HG03460 (cell line): ENCODE measurements at regions not wholly inside any gene's neighbourhood (a gene's known extent, or its start where the extent isn't known, plus 50 kb on each side); places are given as distances from the start of the nearest gene placed in this dataset.

Experiments used
- ATAC-seq: cut with Tn5 transposase; IDR thresholded peaks from one replicate; pipeline ENCODE4 v1.9.1; 2021; ENCODE audit not compliant: unreplicated experiment

DNA sequence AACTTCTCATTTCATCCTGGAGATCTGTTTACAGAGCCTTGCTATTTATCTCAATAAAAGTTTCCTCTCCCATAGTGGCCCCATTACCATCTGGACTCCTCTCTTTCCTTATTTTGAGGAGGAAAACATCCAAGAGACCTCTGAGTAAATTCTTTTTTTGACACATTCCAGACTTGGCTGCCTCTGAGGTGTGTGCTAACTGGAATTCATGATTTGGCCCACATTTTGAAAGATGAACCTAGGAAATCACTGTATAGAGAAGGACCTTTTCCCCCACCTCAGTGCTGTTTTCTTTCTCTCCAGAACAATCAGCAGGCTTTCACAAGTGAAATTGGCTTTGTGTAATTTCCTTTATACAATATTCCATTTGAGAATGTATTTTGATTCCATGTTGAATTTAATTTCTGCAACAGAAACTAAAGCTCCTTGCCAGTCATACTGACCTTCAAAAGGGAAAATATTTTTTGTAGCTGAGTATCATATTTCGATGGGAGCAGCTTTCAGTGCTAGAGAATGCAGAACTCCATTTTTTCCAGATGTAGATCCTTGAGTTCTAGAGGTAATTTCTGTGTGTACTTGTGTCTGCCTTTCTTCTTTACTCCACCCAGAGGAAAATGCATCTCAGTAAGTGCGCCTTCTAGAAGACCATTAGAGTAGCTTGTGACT lies 244.9 kb upstream of the RGS6 start:
- no peak for ATAC-seq

DNA sequence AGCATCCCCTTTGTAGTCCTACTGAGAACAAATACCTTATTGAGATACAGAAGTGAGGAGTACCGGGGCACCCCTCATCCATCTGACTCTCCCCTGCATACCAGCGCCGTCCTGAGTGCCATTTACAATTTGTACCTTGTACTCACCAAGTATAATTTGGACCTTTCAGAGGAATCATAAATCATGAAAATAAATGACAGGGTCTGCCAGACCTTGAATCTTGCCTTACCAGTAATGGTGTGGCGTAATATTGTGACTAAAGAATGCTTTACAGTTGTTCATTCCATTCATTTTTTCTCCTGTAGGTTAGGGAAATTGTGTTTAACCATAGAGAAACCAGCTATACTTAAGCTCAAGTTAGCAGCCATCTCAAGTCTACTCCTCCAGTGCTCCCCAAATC lies 243.7 kb upstream of the RGS6 start:
- ATAC-seq, result no peak

DNA sequence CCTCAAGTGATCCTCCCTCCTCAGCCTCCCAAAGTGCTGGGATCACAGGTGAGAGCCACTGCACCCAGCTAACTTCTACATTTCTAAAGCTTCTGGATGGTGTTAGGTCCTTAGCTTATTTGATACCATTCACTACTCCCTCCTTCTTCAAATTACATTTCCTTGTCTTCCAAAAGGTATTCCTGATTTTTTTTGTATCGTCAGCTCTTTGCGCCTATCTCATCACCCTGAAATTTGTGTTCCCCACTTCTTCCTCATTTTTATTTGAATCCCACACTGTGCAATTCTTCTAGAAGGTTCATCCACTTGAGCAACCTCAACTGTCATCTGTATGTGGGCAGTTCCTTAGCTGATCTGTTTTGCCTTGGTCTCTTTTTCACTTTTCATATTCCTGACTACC lies 241.8 kb upstream of the RGS6 start:
- no peak for ATAC-seq

DNA sequence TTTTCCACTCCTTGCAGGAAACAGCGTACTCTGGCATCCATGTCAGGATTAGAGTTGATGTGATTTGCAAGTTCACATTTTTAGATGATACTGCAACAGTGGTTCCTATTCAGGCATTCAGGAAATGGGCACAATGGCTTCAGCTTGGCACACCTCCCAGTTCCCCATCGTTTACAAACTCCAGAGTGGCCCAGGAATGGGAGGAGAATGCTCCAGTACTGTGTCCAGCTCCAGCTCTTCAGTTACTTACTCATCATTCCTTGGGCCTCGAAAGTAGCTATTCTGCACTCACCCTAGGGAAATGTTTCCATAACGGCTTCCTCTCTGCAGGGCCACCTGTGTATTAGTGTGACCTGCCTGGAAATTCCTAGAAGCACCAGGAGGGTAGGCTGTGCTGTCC lies 239.7 kb upstream of the RGS6 start:
- ATAC-seq, result no peak

DNA sequence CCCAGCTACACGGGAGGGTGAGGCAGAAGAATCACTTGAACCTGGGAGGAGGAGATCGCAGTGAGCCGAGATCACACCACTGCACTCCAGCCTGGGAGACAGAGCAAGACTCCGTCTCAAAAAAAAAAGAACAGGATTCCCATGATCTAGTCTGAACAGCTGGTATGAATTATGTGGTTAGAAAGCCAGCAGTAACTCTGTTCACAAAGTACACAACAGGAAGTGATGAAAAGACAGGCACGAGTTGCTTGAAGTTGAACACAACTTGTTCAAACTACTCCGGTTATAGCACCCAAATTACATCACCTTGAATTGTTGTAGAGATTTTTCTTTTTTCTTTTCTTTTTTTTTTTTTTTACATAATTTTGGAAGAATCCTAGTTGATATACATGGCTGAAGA lies 238.8 kb upstream of the RGS6 start:
- ATAC-seq, result no peak

DNA sequence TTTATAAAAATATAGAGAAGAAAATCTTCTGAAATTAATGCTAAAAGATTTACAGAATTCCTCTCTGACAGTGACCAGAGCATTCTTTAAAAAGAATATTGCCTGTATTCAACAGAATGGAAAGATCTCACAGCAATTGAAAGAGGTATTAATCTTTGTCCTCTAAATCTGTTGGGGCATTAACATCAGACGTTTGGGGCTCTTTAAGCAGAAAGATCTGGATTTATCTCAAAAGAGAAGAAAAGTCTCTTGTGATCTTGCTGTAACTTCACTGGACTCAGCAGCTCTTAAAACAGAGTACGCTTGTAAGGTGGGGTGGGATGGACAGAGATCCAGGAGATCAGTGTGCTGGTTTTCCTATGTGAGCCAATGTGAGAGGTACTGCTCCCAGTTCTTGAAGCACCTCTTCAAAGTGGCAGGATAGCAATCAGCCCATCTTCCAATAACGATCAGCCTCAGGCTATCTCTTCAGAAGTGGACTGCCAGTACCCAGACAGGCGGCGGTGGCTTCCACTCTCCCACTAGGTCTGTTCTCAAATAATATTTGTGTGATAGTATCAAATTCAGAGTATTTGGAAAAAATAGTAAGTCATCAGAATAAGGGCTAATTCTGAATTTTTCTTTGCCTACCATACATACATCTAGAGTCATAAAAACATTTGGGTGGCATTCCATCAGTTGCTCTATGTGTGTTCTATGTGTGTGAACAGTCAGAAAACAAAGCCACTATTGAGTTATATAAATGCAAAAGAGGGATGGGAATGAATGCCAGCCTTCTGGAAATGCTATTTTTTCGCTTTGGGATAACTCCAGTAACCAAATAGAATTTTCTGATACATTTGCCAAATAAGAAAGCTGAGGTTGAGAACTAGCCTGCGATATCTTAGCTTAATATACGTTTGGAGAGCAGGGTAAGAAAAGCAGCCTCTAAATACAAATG lies 237.4 kb upstream of the RGS6 start:
- no peak for ATAC-seq

DNA sequence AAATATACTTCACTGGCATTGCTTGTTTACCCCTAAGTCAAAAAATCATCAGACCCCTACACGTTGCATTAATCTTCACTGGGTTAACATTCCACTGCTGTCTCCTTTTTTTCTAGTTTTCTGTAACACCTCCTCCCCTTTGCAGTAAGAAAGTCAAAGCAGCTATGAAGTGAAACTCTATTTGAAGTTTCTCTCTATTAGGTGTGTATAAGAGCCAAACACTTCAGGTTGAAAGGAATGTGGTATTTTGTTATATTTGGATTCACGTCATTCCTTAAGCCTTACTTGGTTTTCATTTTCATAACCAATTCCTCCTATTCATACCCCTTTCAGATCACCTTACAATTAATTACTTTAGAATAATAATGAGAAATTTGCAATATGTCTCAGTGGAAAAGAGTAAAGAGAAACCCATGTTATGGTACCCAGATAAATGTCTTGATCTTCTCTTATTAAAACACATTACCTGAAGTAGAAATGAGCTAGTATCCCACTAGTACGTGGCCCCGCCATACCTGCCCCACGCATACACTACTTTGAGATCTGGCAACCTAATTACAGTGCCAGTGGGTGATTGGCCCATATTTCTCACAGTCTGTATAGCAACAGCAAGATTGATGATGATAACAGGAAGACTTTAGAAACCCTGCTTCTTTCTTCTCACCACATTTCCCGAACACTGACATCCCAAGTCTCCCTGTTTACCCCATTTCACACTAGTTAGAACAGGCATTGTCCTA lies 236.4 kb upstream of the RGS6 start:
- ATAC-seq, result no peak

DNA sequence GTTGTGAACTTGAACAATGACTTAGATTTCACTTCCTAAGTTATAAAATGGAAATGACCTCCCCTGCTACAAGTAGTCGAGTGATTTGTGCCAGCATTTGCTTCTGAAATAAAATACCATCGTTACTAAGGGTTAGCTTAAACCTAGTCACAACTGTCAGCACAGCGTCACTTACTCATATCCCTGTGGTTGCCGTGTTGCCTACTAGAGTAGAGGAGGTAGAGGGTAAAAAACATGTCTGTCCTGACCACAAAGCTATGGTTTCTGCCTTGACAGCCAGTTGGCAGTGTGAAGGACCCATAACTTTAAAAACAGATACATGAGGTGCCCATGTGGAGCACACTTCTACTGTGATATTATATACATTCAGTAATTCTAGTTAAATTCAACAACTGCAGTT lies 234.2 kb upstream of the RGS6 start:
- ATAC-seq, result no peak

DNA sequence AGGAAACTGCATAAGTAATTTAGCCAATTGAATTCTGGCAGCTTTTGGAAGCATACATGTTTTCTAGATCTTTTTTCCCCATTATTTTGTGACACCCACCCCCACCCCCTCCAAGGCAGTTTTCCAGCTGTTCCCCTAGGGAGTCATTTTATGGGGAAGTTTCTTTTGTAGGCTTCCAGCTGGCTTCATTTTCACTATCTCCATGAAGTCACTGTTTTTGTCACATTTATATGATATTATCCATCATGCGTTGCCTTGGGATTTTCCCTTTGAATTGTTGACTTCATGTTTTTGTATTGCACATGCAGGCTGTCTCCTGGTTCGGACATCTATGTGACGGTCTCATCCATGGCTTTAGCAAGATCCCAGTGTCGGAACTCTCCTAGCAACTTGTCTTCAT lies 233.6 kb upstream of the RGS6 start:
- no peak for ATAC-seq

DNA sequence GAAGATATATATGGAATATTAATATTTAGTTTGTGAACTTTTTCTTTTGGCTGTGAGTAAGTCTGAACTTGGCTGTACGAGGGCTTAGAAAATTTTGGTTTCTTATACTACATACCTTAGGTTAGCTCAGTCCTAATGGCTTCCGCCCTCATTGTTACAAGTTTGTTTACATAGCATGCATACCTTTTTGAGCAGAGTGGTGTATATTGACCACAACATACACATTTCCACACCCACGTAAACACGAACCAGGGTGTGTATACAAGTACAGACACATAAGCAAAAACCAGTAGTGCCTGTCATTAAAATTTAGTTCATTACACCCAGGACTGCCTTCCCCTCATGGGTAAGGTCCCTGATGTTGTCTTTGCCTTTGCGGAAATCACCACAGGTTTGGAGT lies 230.2 kb upstream of the RGS6 start:
- ATAC-seq, result no peak

DNA sequence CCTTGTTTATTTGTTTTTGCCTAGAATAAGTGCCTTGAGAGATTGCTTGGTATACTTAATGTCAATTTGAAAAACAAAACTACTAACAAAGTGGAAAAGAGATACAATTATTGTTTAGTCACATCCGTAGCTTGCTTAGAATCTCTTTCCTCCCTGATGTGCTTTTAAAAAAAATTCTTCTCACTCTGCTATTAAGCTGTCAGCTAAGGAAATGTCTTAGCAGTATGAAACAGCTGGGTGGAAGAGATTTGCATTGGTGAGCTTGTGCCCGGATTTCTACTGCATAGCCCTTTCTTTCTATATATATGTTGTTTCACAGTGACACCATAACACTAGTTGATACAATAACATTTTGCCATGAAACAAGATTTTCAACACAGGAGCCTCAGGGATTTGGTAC lies 229.4 kb upstream of the RGS6 start:
- ATAC-seq, result no peak

DNA sequence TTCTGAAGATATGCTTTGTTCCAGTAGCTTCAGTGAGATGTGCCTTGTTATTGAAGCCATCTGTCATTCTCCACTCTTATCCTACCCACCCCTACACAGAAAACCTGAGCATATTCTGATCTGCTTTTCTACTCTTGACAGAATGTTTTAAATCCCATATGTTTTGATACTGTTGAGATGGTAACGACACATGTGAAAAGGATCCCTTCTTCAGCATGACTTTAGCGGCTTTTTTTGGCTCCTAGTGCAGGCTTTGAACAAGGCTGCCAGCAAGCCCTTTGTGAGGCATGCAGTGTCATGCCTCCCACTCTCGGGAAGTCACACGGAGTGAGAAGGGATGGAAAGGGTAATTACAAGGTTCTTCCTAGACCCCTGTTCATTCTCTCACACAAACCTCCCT lies 228.8 kb upstream of the RGS6 start:
- no peak for ATAC-seq

DNA sequence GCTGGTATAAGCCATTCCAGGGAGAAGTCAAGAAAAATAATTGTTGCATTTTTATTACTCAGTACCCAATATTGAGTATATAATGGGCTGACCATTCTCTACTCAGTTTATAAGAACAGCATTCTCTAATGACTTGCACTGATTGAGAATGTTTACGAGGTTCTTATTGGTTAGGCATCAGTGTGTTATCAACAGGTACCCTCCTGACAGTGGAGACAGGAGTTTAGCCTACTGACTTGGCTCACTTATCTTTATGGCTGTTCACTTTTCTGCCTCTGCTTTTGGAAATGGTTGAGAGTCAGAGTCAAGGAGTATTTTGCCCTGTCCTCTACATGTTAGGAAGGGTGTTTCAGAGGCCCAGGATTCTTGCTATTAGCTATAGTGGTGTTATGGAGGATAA lies 228.0 kb upstream of the RGS6 start:
- ATAC-seq, result no peak

DNA sequence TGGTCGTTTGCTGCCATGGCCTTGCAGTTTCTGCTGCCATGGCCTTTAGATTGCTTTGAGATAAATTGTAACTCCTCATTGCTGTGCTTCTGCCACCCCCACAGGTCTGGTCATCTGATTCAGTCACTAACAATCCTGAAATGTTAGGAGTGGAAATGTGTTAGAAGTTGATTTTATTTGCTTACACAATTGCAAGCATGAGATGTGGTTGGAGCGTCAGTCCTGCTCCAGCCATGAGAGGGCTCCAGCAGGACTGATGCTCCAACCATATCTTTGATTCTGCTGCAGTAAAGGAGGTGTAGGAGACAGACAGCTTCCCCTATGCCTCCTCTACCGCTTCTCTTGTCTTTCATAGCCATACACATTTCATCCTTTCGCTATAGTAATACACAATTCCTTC lies 226.8 kb upstream of the RGS6 start:
- no peak for ATAC-seq

DNA sequence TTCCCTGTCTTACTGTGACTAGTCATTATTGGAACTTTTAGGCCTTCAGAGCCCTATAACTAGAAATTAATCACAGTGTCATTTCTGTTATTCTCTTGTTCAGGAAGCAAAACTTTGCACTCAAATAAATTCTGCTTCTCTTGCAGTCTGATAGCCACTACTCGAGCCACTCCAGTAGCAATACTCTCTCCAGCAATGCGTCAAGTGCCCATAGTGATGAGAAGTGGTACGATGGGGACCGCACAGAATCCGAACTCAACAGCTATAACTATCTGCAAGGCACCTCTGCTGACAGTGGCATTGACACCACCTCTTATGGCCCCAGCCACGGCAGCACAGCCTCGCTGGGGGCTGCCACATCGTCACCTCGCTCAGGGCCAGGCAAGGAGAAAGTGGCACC lies 223.2 kb upstream of the RGS6 start:
- ATAC-seq, result no peak

DNA sequence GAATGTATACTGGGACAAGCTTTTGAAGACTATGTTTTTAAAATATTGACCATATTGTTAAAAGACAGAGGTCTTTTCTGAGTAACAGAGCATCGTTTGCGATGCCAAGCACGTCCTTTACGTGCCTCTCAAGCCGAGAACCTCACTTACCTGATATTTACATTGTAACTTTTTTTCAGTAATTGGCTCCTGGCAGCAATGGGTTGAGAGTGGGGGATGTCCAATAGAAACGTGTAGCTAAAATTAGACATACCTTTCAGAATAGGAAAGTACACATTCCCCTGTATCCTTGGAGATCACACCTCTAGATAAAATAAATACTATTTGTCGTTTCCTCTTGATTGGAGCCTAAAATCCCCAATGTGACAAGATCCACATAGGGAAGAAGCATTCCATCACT lies 222.2 kb upstream of the RGS6 start:
- no peak for ATAC-seq

DNA sequence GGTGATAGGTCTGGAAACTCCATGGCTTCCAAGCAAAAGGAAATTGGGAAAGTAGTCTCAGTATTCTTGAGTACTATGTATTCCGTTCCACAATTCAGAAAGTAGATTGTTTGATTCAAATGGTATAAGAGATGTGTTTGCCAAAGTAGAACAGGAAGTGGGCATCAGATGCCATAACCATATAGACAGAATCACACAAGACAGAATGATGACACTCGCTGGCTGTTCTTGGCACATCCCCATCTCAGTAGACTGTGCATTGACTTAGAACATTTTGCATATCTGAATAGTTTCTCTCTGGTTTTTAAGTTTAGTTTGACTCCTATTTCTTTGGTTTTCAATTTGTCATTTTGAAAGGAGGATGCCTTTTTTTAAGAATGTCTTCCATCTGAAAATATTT lies 221.1 kb upstream of the RGS6 start:
- ATAC-seq, result no peak

DNA sequence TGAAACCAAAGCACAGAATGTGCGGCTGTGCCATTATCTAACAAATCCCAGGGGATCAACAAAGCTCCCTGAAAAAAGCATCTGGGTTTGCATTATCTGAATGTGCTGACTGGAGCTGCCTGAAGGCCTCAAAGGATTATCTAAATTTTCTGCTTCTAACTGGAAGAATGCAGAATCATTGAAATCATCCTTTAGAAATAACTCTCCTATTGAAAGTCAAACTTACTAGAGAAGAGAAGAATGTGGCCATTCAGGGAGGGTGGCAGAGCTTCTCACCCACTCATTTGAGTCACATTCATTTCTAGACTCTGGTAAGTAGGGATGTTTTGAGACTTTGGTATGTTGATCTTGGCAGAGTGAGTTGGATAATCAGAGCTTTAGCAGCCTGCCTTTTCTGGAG lies 220.6 kb upstream of the RGS6 start:
- ATAC-seq, result no peak

DNA sequence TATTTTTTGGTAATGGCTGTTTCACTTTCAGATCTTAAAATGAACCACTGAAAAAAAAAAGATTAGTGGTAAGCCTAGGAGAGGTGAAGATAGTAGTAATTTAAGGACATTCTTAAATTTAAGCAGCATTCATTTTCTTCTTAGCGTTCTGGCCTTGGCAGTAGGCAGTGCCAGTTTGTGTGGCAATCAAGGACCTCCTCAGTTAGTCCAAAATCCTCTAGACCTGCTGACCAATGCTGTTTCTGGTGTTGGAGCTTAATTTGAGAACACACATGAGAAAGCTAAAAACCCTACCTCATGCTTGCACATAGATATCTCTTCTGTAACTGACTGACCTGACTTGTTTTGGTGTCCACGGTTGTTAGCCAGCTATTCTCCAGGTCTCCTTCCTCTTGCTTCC lies 219.8 kb upstream of the RGS6 start:
- no peak for ATAC-seq

DNA sequence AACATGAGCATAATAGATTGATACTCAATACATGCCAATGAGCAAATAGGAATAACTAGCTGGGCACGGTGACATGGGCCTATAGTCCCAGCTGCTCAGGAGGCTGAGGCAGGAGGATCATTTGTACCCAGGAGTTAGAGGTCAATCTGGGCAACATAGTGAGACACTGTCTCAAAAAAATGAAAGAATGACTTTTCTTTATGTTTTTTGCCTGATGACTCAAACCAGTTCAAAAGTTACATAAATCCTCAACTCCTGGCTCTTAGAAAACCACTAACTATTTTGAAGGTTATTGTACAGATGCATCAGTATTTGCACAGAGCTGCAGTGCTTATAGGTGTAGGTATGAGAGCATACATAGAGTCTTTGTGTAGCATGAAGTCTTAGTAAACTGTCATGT lies 219.2 kb upstream of the RGS6 start:
- no peak for ATAC-seq

DNA sequence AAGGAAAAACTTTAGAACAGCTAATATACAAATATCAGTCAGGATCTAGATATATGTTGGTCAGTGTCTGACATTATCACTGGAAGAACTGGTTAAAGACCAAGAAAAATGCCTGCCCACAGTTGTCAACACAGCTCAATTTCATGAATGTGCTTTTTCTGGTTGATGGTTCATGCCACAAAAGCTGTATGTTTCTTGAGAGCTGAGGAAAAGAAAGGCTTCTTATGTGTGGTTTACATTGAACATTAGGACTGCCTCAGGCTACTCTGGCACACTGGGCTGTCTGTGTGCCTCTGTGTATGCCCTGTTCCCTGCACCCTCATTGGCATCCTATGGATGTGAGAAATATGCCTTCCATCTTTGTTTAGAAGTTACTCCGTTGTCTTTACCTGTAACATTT lies 218.8 kb upstream of the RGS6 start:
- no peak for ATAC-seq

DNA sequence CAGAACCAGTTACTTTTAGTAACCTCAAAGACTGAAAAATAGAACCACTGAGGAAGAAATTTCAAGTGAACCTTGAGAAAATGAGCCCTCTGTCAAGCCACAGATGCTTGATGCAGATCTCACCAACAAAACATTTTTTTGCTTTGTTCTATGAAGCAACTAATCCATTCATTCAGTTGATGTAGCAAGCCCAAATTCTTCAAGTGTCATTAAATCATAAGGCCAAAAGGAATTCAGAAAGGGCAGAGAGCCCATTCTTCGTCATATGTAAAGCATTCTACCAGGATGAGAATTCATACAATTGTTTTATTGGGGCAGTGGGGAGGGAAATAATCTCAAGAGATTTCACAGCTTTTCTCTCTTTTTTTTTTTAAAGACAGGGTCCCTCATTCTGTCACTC lies 218.0 kb upstream of the RGS6 start:
- ATAC-seq, result no peak
